Anterior cingulate cortex (tissue), 58 donors: ENCODE measurements at regions not wholly inside any gene's neighbourhood (a gene's known extent, or its start where the extent isn't known, plus 50 kb on each side); places are given as distances from the start of the nearest gene placed in this dataset.
"Not testable (repeated sequence)": the region's sequence is repeated elsewhere in the genome, so short reads cannot be mapped to it uniquely, and the experiment has no call there.

ENCODE experiments used
- DNase-seq, 58 donors: peaks; one replicate each; lab custom pipeline; 2025; lab: John Stamatoyannopoulos, UW

- DNase-seq, result no peak
Measured at GRCh38 chr22:48406161-48406560, 1421.5 kb downstream of the BRD1 start.

GRCh38 chr22:48405741-48406140 is 1421.9 kb downstream of the BRD1 start:
- DNase-seq, result no peak

- DNase-seq, result no peak
Measured at GRCh38 chr22:48404801-48405447, 1422.7 kb downstream of the BRD1 start.

- DNase-seq, result no peak
Measured at GRCh38 chr22:48403521-48404403, 1423.9 kb downstream of the BRD1 start.

- no peak for DNase-seq
Measured at GRCh38 chr22:48402591-48403031, 1425.1 kb downstream of the BRD1 start.

- DNase-seq, result not testable (repeated sequence)
Measured at GRCh38 chr22:48401523-48401922, 1426.2 kb downstream of the BRD1 start.

GRCh38 chr22:48398181-48398905 is 1429.3 kb downstream of the BRD1 start:
- no peak for DNase-seq

- DNase-seq, result no peak
Measured at GRCh38 chr22:48397531-48398180, 1430.0 kb downstream of the BRD1 start.

- no peak for DNase-seq
Measured at GRCh38 chr22:48396785-48397530, 1430.7 kb downstream of the BRD1 start.

- no peak for DNase-seq
Measured at GRCh38 chr22:48396091-48396784, 1431.4 kb downstream of the BRD1 start.

- no peak for DNase-seq
Measured at GRCh38 chr22:48395201-48395600, 1432.5 kb downstream of the BRD1 start.

- DNase-seq, result no peak
Measured at GRCh38 chr22:48394787-48395186, 1432.9 kb downstream of the BRD1 start.

- no peak for DNase-seq
Measured at GRCh38 chr22:48393885-48394284, 1433.8 kb downstream of the BRD1 start.

- no peak for DNase-seq
Measured at GRCh38 chr22:48393041-48393370, 1434.7 kb downstream of the BRD1 start.

- DNase-seq, result peak in 1 of 58 donors; percentile 8
Measured at GRCh38 chr22:48391820-48392219, 1435.9 kb downstream of the BRD1 start.

- DNase-seq, result peak in 7 of 58 donors; percentile 3 to 29 (median 11)
Measured at GRCh38 chr22:48391171-48391711, 1436.4 kb downstream of the BRD1 start.

- DNase-seq, result no peak
Measured at GRCh38 chr22:48389916-48390315, 1437.8 kb downstream of the BRD1 start.

- DNase-seq, result no peak
Measured at GRCh38 chr22:48382197-48382596, 1445.5 kb downstream of the BRD1 start.
